ENCODE measurements at regions not wholly inside any gene's neighbourhood (a gene's known extent, or its start where the extent isn't known, plus 50 kb on each side); places are given as distances from the start of the nearest gene placed in this dataset.

DNA sequence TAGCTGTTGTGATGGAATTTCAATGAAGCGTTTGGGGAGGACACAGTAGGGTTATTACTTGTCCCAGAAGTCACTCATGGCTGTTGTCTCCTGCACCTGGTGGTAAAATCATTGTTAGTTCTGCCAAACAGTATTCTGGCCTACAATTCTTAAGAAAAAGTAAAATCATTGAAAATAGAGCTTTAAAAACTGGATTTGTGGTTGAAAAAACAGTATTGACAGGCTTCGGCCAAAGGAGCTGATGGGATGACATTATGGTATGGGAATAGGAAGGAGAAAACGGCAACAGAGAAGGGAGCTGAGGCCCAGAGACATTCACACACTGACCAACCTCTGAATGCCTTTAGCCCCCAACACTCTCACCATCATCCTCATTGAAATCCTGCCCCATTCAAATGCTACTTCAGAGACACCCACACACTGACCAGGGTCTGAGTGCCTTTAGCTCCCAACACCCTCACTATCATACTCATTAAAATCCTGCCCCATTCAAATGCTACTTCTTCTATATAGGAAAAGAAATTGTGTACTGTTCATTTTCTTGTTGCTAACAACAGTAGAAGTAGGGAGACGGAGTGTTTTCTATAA is 114.1 kb upstream of the OSR1 start:
- no peak overlapping the region for H3K4me3 ChIP-seq (ENCODE audit: low read length)
- no peak for DNase-seq
- Mint-ChIP-seq H3K27ac (no peak overlapping the region), H3K36me3 (ENCODE audit: low read depth) (no peaks in the 10 kb centered on the region), H3K4me1 (peaks cover 2% of the 10 kb centered on the region), H3K9me3 (no peaks in the 10 kb centered on the region), H3K27me3 (ENCODE audit: insufficient read depth) (no peaks in the 10 kb centered on the region), H3K4me3 (no peak overlapping the region)
- no peaks in the 10 kb centered on the region for H3K4me1 ChIP-seq (ENCODE audit: control insufficient read depth, insufficient read depth, low read length)
- H3K9ac ChIP-seq (ENCODE audit: extremely low read depth, low read length, poor library complexity, severe bottlenecking): no peak overlapping the region
- TF ChIP-seq, protein P1, sequence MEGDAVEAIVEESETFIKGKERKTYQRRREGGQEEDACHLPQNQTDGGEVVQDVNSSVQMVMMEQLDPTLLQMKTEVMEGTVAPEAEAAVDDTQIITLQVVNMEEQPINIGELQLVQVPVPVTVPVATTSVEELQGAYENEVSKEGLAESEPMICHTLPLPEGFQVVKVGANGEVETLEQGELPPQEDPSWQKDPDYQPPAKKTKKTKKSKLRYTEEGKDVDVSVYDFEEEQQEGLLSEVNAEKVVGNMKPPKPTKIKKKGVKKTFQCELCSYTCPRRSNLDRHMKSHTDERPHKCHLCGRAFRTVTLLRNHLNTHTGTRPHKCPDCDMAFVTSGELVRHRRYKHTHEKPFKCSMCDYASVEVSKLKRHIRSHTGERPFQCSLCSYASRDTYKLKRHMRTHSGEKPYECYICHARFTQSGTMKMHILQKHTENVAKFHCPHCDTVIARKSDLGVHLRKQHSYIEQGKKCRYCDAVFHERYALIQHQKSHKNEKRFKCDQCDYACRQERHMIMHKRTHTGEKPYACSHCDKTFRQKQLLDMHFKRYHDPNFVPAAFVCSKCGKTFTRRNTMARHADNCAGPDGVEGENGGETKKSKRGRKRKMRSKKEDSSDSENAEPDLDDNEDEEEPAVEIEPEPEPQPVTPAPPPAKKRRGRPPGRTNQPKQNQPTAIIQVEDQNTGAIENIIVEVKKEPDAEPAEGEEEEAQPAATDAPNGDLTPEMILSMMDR (conservative IDR thresholded peaks at IDR 0.05): no peak
- no peak overlapping the region for H3K27ac ChIP-seq (ENCODE audit: low read depth, low read length)
- no peaks in the 10 kb centered on the region for H3K36me3 ChIP-seq (ENCODE audit: control insufficient read depth, insufficient read depth, low read length)
- H3K27me3 ChIP-seq (ENCODE audit: control insufficient read depth, insufficient read depth, low read length, poor library complexity, severe bottlenecking): no peaks in the 10 kb centered on the region
- WGBS, 2 experiments (ENCODE audit: insufficient coverage in 1 of 2, insufficient read length in 1 of 2): 87 to 93% methylated on average over 2 to 3 of the region's 4 CpGs
- H3K9me3 ChIP-seq (ENCODE audit: control insufficient read depth, low read length): no peaks in the 10 kb centered on the region

DNA sequence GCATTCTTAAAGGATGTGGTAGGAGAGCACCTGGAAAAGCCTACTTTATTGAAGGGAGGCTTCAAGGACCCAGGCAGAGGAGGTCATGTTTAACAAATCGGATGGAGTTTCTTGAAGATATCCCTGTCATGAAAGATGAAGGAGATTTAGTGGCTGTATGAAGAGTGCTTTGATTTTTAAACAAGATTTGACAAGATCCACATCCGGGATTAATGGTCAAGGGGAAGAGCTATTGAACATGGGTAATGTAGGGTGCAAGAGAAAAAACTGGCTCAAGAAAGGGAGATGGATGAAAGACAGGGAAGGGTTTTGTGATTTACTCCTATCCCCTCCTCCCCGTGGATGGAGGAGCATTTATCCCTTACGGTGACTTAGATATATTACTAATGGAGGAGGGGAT is 113.1 kb upstream of the OSR1 start:
- H3K4me3 Mint-ChIP-seq: no peak overlapping the region
- no peaks in the 10 kb centered on the region for H3K9me3 Mint-ChIP-seq
- TF ChIP-seq, protein P1 (conservative IDR thresholded peaks at IDR 0.05): no peak
- no peaks in the 10 kb centered on the region for H3K36me3 Mint-ChIP-seq (ENCODE audit: low read depth)
- Histone ChIP-seq H3K9me3 (ENCODE audit: control insufficient read depth, low read length) (no peaks in the 10 kb centered on the region), H3K27me3 (ENCODE audit: control insufficient read depth, insufficient read depth, low read length, poor library complexity, severe bottlenecking) (no peaks in the 10 kb centered on the region), H3K4me1 (ENCODE audit: control insufficient read depth, insufficient read depth, low read length) (no peaks in the 10 kb centered on the region), H3K9ac (ENCODE audit: extremely low read depth, low read length, poor library complexity, severe bottlenecking) (no peak overlapping the region), H3K4me3 (ENCODE audit: low read length) (no peak overlapping the region), H3K27ac (ENCODE audit: low read depth, low read length) (no peak overlapping the region), H3K36me3 (ENCODE audit: control insufficient read depth, insufficient read depth, low read length) (no peaks in the 10 kb centered on the region)
- H3K4me1 Mint-ChIP-seq: peaks cover 6% of the 10 kb centered on the region
- no peaks in the 10 kb centered on the region for H3K27me3 Mint-ChIP-seq (ENCODE audit: insufficient read depth)
- DNase-seq: no peak
- 94 to 100% methylated on average over 2 of the region's 4 CpGs for WGBS, 2 experiments (ENCODE audit: insufficient coverage in 1 of 2, insufficient read length in 1 of 2)
- H3K27ac Mint-ChIP-seq: no peak overlapping the region

DNA sequence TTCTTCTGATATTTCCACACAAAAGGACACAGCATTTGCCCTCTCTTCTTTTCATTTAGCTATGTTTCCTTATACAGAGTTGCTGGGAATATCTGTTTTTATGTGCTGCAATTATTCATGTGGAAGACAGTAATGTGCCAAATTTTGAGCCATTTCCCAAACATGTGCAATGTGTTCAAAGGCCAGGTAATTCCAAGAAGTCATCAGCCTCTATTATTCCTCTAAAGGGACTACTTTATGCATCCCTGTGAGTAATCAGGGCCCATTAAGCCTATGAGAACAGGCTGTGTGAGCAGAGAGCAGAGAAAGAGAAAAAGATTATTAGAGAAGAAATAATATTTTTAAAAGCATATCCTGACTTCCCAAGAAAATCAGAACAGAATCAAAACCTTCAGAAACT is 107.6 kb upstream of the OSR1 start:
- Mint-ChIP-seq H3K36me3 (ENCODE audit: low read depth) (no peaks in the 10 kb centered on the region), H3K27ac (no peak overlapping the region), H3K4me1 (peaks cover 7% of the 10 kb centered on the region), H3K9me3 (peaks cover 4% of the 10 kb centered on the region), H3K27me3 (ENCODE audit: insufficient read depth) (no peaks in the 10 kb centered on the region), H3K4me3 (no peak overlapping the region)
- no peaks in the 10 kb centered on the region for H3K4me1 ChIP-seq (ENCODE audit: control insufficient read depth, insufficient read depth, low read length)
- H3K27me3 ChIP-seq (ENCODE audit: control insufficient read depth, insufficient read depth, low read length, poor library complexity, severe bottlenecking): no peaks in the 10 kb centered on the region
- H3K9me3 ChIP-seq (ENCODE audit: control insufficient read depth, low read length): peaks cover 8% of the 10 kb centered on the region
- H3K36me3 ChIP-seq (ENCODE audit: control insufficient read depth, insufficient read depth, low read length): no peaks in the 10 kb centered on the region
- no peak overlapping the region for H3K27ac ChIP-seq (ENCODE audit: low read depth, low read length)
- H3K4me3 ChIP-seq (ENCODE audit: low read length): no peak overlapping the region
- DNase-seq: no peak
- TF ChIP-seq, protein P1 (conservative IDR thresholded peaks at IDR 0.05): no peak
- H3K9ac ChIP-seq (ENCODE audit: extremely low read depth, low read length, poor library complexity, severe bottlenecking): no peak overlapping the region
